ENCODE measurements at regions not wholly inside any gene's neighbourhood (a gene's known extent, or its start where the extent isn't known, plus 50 kb on each side); places are given as distances from the start of the nearest gene placed in this dataset.

DNA sequence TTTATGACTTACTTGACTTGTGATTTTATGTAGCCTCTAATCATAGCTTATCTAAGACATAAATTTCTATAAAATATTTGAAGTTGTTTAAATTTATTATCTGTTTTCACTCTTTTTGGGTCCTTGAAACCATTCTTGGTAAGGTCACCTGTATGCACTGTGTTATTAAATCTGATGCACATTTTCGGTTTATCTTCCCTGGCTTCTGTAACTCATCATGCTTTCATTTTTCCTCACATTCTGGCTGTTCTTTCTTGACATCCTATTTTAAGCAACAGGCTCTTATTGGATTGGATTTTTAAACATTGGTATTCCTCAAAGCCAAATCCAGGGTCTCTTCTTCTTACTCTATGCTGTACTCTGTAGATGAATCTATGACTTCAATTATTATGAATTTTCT, 341.6 kb downstream of the TGFB2 start:
- DNase-seq = no peak
- no peaks in the 10 kb centered on the region for H3K36me3 Mint-ChIP-seq (ENCODE audit: low read depth)
- H3K27me3 Mint-ChIP-seq (ENCODE audit: low read depth, poor library complexity) = no peaks in the 10 kb centered on the region

DNA sequence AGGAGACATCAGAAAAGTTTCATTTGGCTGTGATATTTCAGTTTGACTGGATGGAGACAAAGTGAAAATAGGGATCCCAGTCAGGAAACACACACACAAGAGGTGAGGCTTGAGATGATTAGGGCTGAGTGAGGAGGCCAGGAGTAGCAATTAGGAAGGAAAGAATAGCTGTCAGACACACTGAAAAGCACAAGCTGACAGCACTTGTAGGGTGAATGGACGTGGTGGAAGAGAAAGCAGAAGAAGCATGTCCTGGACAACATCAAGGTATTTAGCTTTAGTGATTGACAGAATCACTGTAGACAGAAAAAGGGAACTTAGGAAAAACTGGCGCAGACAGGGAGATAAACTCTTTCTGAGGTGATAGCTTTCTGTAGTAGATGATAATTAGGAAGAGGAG, 347.7 kb downstream of the TGFB2 start:
- no peak for DNase-seq
- H3K36me3 Mint-ChIP-seq (ENCODE audit: low read depth) = no peaks in the 10 kb centered on the region
- H3K4me3 Mint-ChIP-seq = no peak overlapping the region
- H3K9me3 Mint-ChIP-seq = no peaks in the 10 kb centered on the region
- no peaks in the 10 kb centered on the region for H3K27me3 Mint-ChIP-seq (ENCODE audit: low read depth, poor library complexity)
- TF ChIP-seq, protein P1, sequence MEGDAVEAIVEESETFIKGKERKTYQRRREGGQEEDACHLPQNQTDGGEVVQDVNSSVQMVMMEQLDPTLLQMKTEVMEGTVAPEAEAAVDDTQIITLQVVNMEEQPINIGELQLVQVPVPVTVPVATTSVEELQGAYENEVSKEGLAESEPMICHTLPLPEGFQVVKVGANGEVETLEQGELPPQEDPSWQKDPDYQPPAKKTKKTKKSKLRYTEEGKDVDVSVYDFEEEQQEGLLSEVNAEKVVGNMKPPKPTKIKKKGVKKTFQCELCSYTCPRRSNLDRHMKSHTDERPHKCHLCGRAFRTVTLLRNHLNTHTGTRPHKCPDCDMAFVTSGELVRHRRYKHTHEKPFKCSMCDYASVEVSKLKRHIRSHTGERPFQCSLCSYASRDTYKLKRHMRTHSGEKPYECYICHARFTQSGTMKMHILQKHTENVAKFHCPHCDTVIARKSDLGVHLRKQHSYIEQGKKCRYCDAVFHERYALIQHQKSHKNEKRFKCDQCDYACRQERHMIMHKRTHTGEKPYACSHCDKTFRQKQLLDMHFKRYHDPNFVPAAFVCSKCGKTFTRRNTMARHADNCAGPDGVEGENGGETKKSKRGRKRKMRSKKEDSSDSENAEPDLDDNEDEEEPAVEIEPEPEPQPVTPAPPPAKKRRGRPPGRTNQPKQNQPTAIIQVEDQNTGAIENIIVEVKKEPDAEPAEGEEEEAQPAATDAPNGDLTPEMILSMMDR (IDR thresholded peaks at IDR 0.05) = no peak
- H3K4me1 Mint-ChIP-seq = no peaks in the 10 kb centered on the region
- H3K27ac Mint-ChIP-seq = no peak overlapping the region

More for the DNA sequence above, 341.6 kb downstream of the TGFB2 start:
- H3K4me3 Mint-ChIP-seq = no peak overlapping the region
- TF ChIP-seq, protein P1 (IDR thresholded peaks at IDR 0.05) = no peak
- H3K9me3 Mint-ChIP-seq = peaks cover 4% of the 10 kb centered on the region
- H3K4me1 Mint-ChIP-seq = no peaks in the 10 kb centered on the region
- no peak overlapping the region for H3K27ac Mint-ChIP-seq

DNA sequence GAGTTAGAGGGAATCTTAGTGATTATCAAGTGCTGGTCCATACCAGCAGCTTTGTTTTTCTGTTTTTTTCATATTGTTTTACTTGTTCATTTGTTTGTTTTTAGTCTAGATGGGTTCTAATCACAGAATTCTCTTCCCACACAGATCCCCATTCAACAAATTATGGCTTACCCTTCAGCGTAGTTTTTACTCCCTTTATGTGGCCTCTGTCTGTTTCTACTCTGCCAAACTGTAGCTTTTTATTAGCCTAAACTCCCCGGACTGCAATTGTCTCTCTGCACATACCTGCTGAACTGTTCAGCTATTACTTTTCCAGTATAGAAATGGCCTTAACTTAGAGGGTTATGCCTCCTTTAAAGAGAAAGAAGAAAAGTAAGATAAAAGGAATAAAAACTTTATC, 348.5 kb downstream of the TGFB2 start:
- no peaks in the 10 kb centered on the region for H3K36me3 Mint-ChIP-seq (ENCODE audit: low read depth)
- no peak overlapping the region for H3K27ac Mint-ChIP-seq
- TF ChIP-seq, protein P1 (IDR thresholded peaks at IDR 0.05) = no peak
- H3K4me3 Mint-ChIP-seq = no peak overlapping the region
- DNase-seq = no peak
- H3K4me1 Mint-ChIP-seq = no peaks in the 10 kb centered on the region
- no peaks in the 10 kb centered on the region for H3K27me3 Mint-ChIP-seq (ENCODE audit: low read depth, poor library complexity)
- no peaks in the 10 kb centered on the region for H3K9me3 Mint-ChIP-seq

DNA sequence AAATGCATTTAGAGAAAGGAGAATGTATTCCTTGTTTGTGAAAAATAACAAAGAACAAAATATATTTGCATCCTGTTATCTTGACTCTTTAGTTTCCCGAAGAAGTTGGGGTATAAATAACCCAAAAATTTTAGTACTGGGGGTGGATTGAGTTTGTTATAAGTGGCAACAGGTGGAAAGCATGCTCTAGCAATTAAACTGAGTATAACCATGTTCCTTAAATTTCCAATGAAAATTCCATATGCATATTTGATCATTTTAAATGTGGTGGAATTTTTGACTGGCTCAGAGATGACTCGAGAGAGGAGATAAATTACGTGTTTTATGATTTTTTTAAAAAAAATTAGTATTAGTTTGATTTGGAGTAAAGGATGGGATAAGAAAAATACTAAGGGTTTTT, 348.9 kb downstream of the TGFB2 start:
- no peak for DNase-seq
- H3K27me3 Mint-ChIP-seq (ENCODE audit: low read depth, poor library complexity) = no peaks in the 10 kb centered on the region
- no peaks in the 10 kb centered on the region for H3K4me1 Mint-ChIP-seq
- H3K27ac Mint-ChIP-seq = no peak overlapping the region
- H3K9me3 Mint-ChIP-seq = no peaks in the 10 kb centered on the region
- TF ChIP-seq, protein P1 (IDR thresholded peaks at IDR 0.05) = no peak
- H3K4me3 Mint-ChIP-seq = no peak overlapping the region
- no peaks in the 10 kb centered on the region for H3K36me3 Mint-ChIP-seq (ENCODE audit: low read depth)

DNA sequence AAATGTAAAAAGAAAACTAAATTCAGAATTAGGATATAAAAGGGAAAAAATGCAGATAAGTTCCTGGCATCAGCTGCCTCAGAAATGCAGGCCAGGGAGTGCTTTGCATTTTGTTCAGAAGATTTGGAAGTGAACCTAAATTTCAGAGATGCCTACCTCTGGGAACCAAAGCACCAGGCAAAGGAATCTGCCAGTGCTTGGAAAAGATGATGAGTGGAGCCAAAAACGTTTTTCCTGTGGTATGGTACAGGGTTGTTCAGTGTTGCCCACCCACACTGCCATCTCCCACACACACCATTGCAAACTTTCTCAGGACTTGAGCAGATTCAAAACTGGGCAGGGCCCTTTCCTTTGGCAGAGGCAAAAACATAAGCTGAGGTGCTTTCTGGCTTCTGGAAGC, 349.5 kb downstream of the TGFB2 start:
- H3K36me3 Mint-ChIP-seq (ENCODE audit: low read depth) = no peaks in the 10 kb centered on the region
- no peak overlapping the region for H3K4me3 Mint-ChIP-seq
- H3K27ac Mint-ChIP-seq = no peak overlapping the region
- H3K4me1 Mint-ChIP-seq = no peaks in the 10 kb centered on the region
- no peaks in the 10 kb centered on the region for H3K9me3 Mint-ChIP-seq
- TF ChIP-seq, protein P1 (IDR thresholded peaks at IDR 0.05) = no peak
- DNase-seq = no peak
- H3K27me3 Mint-ChIP-seq (ENCODE audit: low read depth, poor library complexity) = no peaks in the 10 kb centered on the region

DNA sequence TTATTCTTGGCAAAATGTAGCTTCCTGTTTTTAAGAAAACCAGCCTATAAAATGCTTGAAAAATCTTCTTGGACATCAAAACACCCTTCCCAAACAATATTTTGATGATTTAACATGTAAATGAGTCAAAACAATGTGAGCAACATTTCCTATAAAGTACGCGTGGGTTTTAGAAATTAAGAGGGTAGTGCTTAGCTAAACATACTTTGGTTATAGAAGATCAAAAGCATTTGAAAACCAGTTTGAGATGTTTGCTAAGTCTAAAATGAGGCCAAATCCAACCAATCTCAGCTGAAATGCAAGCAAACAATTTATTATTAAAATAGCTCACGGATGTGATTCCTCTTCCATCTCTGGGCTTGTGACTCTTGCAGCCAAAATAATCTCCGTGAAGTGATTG, 350.4 kb downstream of the TGFB2 start:
- Mint-ChIP-seq H3K27ac (no peak overlapping the region), H3K4me1 (no peaks in the 10 kb centered on the region), H3K27me3 (ENCODE audit: low read depth, poor library complexity) (no peaks in the 10 kb centered on the region), H3K4me3 (no peak overlapping the region), H3K9me3 (no peaks in the 10 kb centered on the region), H3K36me3 (ENCODE audit: low read depth) (no peaks in the 10 kb centered on the region)
- DNase-seq = no peak
- TF ChIP-seq, protein P1 (IDR thresholded peaks at IDR 0.05) = no peak
